ENCODE measurements at regions not wholly inside any gene's neighbourhood (a gene's known extent, or its start where the extent isn't known, plus 50 kb on each side); places are given as distances from the start of the nearest gene placed in this dataset.

DNA sequence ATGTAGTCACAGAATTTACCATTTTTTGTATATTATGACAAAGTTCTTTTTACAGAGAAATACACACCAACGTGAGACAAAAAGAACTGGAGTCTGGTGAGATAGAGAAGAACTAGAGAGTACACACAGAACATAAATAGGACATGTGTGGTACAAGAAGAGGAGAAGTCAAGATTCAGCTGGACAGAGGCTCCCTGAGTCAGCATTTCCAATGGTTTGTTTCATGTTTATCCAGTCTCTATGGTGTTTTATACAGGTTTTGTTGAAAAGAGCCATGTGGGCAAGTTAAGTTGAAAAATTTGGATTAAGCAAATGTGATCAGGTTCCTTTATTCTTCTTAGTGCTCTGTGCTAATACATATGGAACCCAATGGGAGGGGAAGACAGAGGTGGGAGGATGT, 105.5 kb upstream of the AKR1E2 start:
- TF ChIP-seq, protein P1, sequence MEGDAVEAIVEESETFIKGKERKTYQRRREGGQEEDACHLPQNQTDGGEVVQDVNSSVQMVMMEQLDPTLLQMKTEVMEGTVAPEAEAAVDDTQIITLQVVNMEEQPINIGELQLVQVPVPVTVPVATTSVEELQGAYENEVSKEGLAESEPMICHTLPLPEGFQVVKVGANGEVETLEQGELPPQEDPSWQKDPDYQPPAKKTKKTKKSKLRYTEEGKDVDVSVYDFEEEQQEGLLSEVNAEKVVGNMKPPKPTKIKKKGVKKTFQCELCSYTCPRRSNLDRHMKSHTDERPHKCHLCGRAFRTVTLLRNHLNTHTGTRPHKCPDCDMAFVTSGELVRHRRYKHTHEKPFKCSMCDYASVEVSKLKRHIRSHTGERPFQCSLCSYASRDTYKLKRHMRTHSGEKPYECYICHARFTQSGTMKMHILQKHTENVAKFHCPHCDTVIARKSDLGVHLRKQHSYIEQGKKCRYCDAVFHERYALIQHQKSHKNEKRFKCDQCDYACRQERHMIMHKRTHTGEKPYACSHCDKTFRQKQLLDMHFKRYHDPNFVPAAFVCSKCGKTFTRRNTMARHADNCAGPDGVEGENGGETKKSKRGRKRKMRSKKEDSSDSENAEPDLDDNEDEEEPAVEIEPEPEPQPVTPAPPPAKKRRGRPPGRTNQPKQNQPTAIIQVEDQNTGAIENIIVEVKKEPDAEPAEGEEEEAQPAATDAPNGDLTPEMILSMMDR (optimal IDR thresholded peaks at IDR 0.05 in 1 of 3, IDR thresholded peaks at IDR 0.05 in 1 of 3, conservative IDR thresholded peaks at IDR 0.05 in 1 of 3; ENCODE audit: extremely low read depth in 1 of 3, insufficient read depth in 2 of 3, low read length in 3 of 3) = no peak
- no peak for TF ChIP-seq EZH2 (IDR thresholded peaks at IDR 0.05; ENCODE audit: low read length)

Measured in keratinocyte (primary cell).